Neural cell (in vitro differentiated cells): ENCODE measurements at regions not wholly inside any gene's neighbourhood (a gene's known extent, or its start where the extent isn't known, plus 50 kb on each side); places are given as distances from the start of the nearest gene placed in this dataset.

Experiments used
- H2AFZ ChIP-seq: fragments of 200-600, 300-800 bp; sonication (generic), shearing (Covaris generic); 2 replicates; pipeline ENCODE4 v1.6.0; 2014; ENCODE audit warnings: low read depth, mild to moderate bottlenecking, antibody characterized with exemption, low read length, moderate library complexity
- H3F3A ChIP-seq: fragments of 200-600 bp; shearing (Covaris generic); 2 replicates; pipeline ENCODE4 v1.6.1; 2016; ENCODE audit warnings: mild to moderate bottlenecking, moderate library complexity, mixed read lengths, antibody characterized with exemption, low read length; ENCODE audit not compliant: insufficient read depth, poor library complexity, severe bottlenecking
- H3K27ac ChIP-seq: fragments of 200-600, 300-800 bp; sonication (generic), shearing (Covaris generic); 2 replicates; pipeline ENCODE4 v1.5.1; 2014; ENCODE audit warnings: mild to moderate bottlenecking, low read length, moderate library complexity
- H3K27me3 ChIP-seq: fragments of 300-800, 200-600 bp; sonication (generic), shearing (Covaris generic); 2 replicates; pipeline ENCODE4 v1.6.0; 2014; ENCODE audit warnings: mild to moderate bottlenecking, low read depth, low read length, moderate library complexity; ENCODE audit not compliant: insufficient read depth
- H3K36me3 ChIP-seq: fragments of 300-800, 200-600 bp; sonication (generic), shearing (Covaris generic); 2 replicates; pipeline ENCODE4 v1.5.1; 2014; ENCODE audit warnings: mild to moderate bottlenecking, antibody characterized with exemption, low read length, moderate library complexity; ENCODE audit not compliant: insufficient read depth
- H3K4me2 ChIP-seq: fragments of 300-800, 200-600 bp; sonication (generic), shearing (Covaris generic); 2 replicates; pipeline ENCODE4 v1.6.0; 2014; ENCODE audit warnings: mild to moderate bottlenecking, low read length
- H3K4me3 ChIP-seq: fragments of 300-800, 200-600 bp; sonication (generic), shearing (Covaris generic); 2 replicates; pipeline ENCODE4 v1.5.1; 2014; ENCODE audit warnings: mild to moderate bottlenecking, low read length, moderate library complexity
- H3K79me2 ChIP-seq: fragments of 200-600 bp; shearing (Covaris generic); replicated peaks from 2 replicates; pipeline ENCODE4 v1.6.0; 2014; ENCODE audit warnings: mild to moderate bottlenecking, low read length, moderate library complexity; ENCODE audit not compliant: insufficient read depth
- H3K9ac ChIP-seq: fragments of 300-800, 200-600 bp; sonication (generic), shearing (Covaris generic); 2 replicates; pipeline ENCODE4 v1.6.1; 2016; ENCODE audit warnings: mild to moderate bottlenecking, low read length, mixed read lengths
- H3K9me2 ChIP-seq: fragments of 200-600 bp; shearing (Covaris generic); 2 replicates; pipeline ENCODE4 v1.6.1; 2016; ENCODE audit warnings: mild to moderate bottlenecking, low read length, mixed read lengths; ENCODE audit not compliant: insufficient read depth
- H3K9me3 ChIP-seq: fragments of 200-600, 300-800 bp; sonication (generic), shearing (Covaris generic); 2 replicates; pipeline ENCODE4 v1.6.1; 2016; ENCODE audit warnings: mild to moderate bottlenecking, mixed run types, low read length, moderate library complexity, mixed read lengths
- H4K20me1 ChIP-seq: fragments of 200-600 bp; shearing (Covaris generic); 2 replicates; pipeline ENCODE4 v1.6.1; 2016; ENCODE audit warnings: mild to moderate bottlenecking, mixed run types; ENCODE audit not compliant: insufficient read depth
- CTCF ChIP-seq: fragments of 450-650 bp; IDR thresholded peaks from 2 replicates; pipeline ENCODE4 v1.5.1; 2014; ENCODE audit warnings: antibody characterized with exemption, mild to moderate bottlenecking, moderate library complexity; ENCODE audit not compliant: poor library complexity, severe bottlenecking
- EP300 ChIP-seq: fragments of 450-650 bp; conservative IDR thresholded peaks from 2 replicates; pipeline ENCODE4 v1.6.1; 2014; ENCODE audit warnings: antibody characterized with exemption, mild to moderate bottlenecking, moderate library complexity; ENCODE audit not compliant: poor library complexity, severe bottlenecking
- EZH2 ChIP-seq: fragments of 200-600, 300-800 bp; shearing (Covaris generic), sonication (generic); IDR thresholded peaks from 2 replicates; pipeline ENCODE4 v1.6.1; 2014; ENCODE audit warnings: antibody characterized with exemption, low read length, borderline replicate concordance, mild to moderate bottlenecking; ENCODE audit not compliant: insufficient read depth, poor library complexity, severe bottlenecking
- MXI1 ChIP-seq: fragments of 450-650 bp; conservative IDR thresholded peaks from 2 replicates; pipeline ENCODE4 v1.6.1; 2014; ENCODE audit warnings: antibody characterized with exemption, mild to moderate bottlenecking; ENCODE audit not compliant: poor library complexity, severe bottlenecking
- POLR2AphosphoS5 ChIP-seq: IDR thresholded peaks from 2 replicates; pipeline ENCODE4 v1.6.1; 2012
- RAD21 ChIP-seq: fragments of 450-650 bp; conservative IDR thresholded peaks from 2 replicates; pipeline ENCODE4 v1.6.1; 2014; ENCODE audit warnings: antibody characterized with exemption, mild to moderate bottlenecking, moderate library complexity
- REST ChIP-seq: IDR thresholded peaks from 2 replicates; pipeline ENCODE4 v1.6.1; 2012; ENCODE audit warnings: borderline replicate concordance
- SMC3 ChIP-seq: fragments of 450-650 bp; conservative IDR thresholded peaks from 2 replicates; pipeline ENCODE4 v1.6.1; 2014; ENCODE audit warnings: antibody characterized with exemption, mild to moderate bottlenecking, moderate library complexity; ENCODE audit not compliant: poor library complexity
- TAF1 ChIP-seq: IDR thresholded peaks from 2 replicates; pipeline ENCODE4 v1.6.1; 2012; ENCODE audit warnings: low read depth

- no peak for TF ChIP-seq TAF1
- TF ChIP-seq SMC3: no peak
- TF ChIP-seq REST: no peak
- no peak for TF ChIP-seq EP300
- no peak for TF ChIP-seq EZH2
- TF ChIP-seq RAD21: no peak
- TF ChIP-seq CTCF: no peak
- TF ChIP-seq MXI1: no peak
- TF ChIP-seq POLR2AphosphoS5: no peak
- H3K27ac ChIP-seq: no peak overlapping the region
- no peak overlapping the region for H3K4me2 ChIP-seq
- H3K4me3 ChIP-seq: no peak overlapping the region
- H3K9me3 ChIP-seq: no peaks in the 10 kb centered on the region
- no peaks in the 10 kb centered on the region for H3K9me2 ChIP-seq
- no peaks in the 10 kb centered on the region for H3K79me2 ChIP-seq
- H3F3A ChIP-seq: no peaks in the 10 kb centered on the region
- H4K20me1 ChIP-seq: no peaks in the 10 kb centered on the region
- no peaks in the 10 kb centered on the region for H3K36me3 ChIP-seq
- H3K27me3 ChIP-seq: no peaks in the 10 kb centered on the region
- H3K9ac ChIP-seq: no peak overlapping the region
- no peak overlapping the region for H2AFZ ChIP-seq
These were observed 210.9 kb upstream of the CLINT1 start for GRCh38 chr5:158069838-158070237.

- no peak overlapping the region for H3K9ac ChIP-seq
- no peaks in the 10 kb centered on the region for H3K9me3 ChIP-seq
- no peaks in the 10 kb centered on the region for H3K79me2 ChIP-seq
- no peaks in the 10 kb centered on the region for H3K27me3 ChIP-seq
- H3K36me3 ChIP-seq: no peaks in the 10 kb centered on the region
- no peak overlapping the region for H3K27ac ChIP-seq
- no peaks in the 10 kb centered on the region for H3F3A ChIP-seq
- no peaks in the 10 kb centered on the region for H3K9me2 ChIP-seq
- H3K4me2 ChIP-seq: no peak overlapping the region
- TF ChIP-seq REST (no peak), RAD21 (no peak), SMC3 (no peak), EZH2 (no peak), MXI1 (no peak)
- H2AFZ ChIP-seq: no peak overlapping the region
- H3K4me3 ChIP-seq: no peak overlapping the region
- no peaks in the 10 kb centered on the region for H4K20me1 ChIP-seq
These were observed 210.0 kb upstream of the CLINT1 start for GRCh38 chr5:158068964-158069363.
